ENCODE measurements at regions not wholly inside any gene's neighbourhood (a gene's known extent, or its start where the extent isn't known, plus 50 kb on each side); places are given as distances from the start of the nearest gene placed in this dataset.

DNA sequence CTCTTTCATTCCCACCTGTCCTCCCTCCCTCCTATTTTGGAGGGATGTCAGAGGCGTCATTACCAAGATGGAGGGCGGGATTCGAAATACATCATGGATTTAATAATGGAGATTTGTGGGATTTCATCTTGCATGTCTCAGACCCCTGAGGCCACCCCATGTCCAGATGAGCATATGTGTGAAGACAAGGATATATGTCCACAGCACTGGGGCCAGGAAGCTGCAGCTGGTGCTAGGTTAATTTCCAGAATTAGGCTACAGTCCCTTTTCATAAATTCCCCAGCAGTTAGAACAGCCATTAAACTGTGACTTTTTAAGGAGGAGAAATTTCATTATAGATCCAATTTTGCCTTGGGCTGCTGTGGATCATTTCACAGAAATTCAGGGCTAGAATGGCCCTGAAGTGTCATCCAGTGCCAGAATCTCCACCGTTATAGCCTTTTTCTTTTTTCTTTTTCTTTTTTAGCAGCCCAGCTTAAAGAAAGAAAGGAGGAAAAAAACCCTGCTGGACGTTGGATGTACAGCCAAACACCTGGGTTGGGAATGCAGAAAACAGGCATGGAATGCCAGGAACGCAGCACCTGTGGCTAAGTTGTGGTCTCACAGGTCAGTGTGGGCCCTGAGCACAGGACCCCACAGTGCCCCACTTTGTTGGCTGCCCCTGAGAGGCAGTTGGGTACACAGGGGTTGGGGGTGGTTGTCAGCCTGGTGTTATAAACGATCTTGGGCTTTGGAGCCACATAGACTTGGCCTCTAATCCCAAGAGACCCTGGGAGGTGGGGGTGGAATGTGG lies 50.2 kb upstream of the CXCL14 start:
- H3K9me3 Mint-ChIP-seq (ENCODE audit: unreplicated experiment): no peaks in the 10 kb centered on the region
- no peaks in the 10 kb centered on the region for H3K36me3 Mint-ChIP-seq (ENCODE audit: insufficient read depth, unreplicated experiment)
- ChIA-PET CTCF (interaction anchor here (0.5 kb wide), 1 partner anchor 68 kb away, joined by 3 read pairs; no protein-coding TSS in a partner anchor), POLR2A (interaction anchor here (1.2 kb wide), 1 partner anchor 22 kb away, joined by 4 read pairs; no protein-coding TSS in a partner anchor)
- H3K27me3 Mint-ChIP-seq (ENCODE audit: insufficient read depth, unreplicated experiment): no peaks in the 10 kb centered on the region
- TF ChIP-seq CTCF (IDR thresholded peaks at IDR 0.05; ENCODE audit: unreplicated experiment): no peak
- intact Hi-C loops (cut with micrococcal nuclease): no loop called here
- H3K4me3 Mint-ChIP-seq (ENCODE audit: unreplicated experiment): no peak overlapping the region
- no TSS peak for BruUV-seq (replicated peaks)
- DNase-seq (ENCODE audit: unreplicated experiment): no peak
- no peak overlapping the region for H3K27ac Mint-ChIP-seq (ENCODE audit: low read depth, unreplicated experiment)
- H3K4me1 Mint-ChIP-seq (ENCODE audit: insufficient read depth, unreplicated experiment): no peaks in the 10 kb centered on the region
